HEK293T (cell line): ENCODE measurements at regions not wholly inside any gene's neighbourhood (a gene's known extent, or its start where the extent isn't known, plus 50 kb on each side); places are given as distances from the start of the nearest gene placed in this dataset.

Experiments
- BHLHE40 ChIP-seq: fragments of 450-650 bp; IDR thresholded peaks from 2 replicates; pipeline ENCODE4 v1.6.1; 2016; ENCODE audit warnings: mild to moderate bottlenecking, moderate library complexity, borderline replicate concordance
- CTBP1 ChIP-seq: fragments of 450-650 bp; IDR thresholded peaks from 2 replicates; pipeline ENCODE4 v1.6.1; 2016; ENCODE audit warnings: borderline replicate concordance
- FOXA1 ChIP-seq: fragments of 450-650 bp; IDR thresholded peaks from 2 replicates; pipeline ENCODE4 v1.6.1; 2016; ENCODE audit warnings: mild to moderate bottlenecking
- FOXK2 ChIP-seq: fragments of 450-650 bp; IDR thresholded peaks from 2 replicates; pipeline ENCODE4 v1.6.1; 2016; ENCODE audit warnings: mild to moderate bottlenecking
- FOXM1 ChIP-seq: fragments of 450-650 bp; IDR thresholded peaks from 2 replicates; pipeline ENCODE4 v1.6.1; 2017; ENCODE audit warnings: mild to moderate bottlenecking, borderline replicate concordance
- HDGF ChIP-seq: fragments of 450-650 bp; IDR thresholded peaks from 2 replicates; pipeline ENCODE4 v1.6.1; 2017; ENCODE audit warnings: antibody characterized with exemption, borderline replicate concordance
- L3MBTL2 ChIP-seq: fragments of 450-650 bp; conservative IDR thresholded peaks from 2 replicates; pipeline ENCODE4 v1.6.1; 2016; ENCODE audit warnings: mild to moderate bottlenecking
- SP1 ChIP-seq: fragments of 450-650 bp; IDR thresholded peaks from 2 replicates; pipeline ENCODE4 v1.6.1; 2017
- SUZ12 ChIP-seq: fragments of 450-650 bp; IDR thresholded peaks from 2 replicates; pipeline ENCODE4 v1.6.1; 2016; ENCODE audit warnings: mild to moderate bottlenecking
- TARDBP ChIP-seq: fragments of 450-650 bp; IDR thresholded peaks from 2 replicates; pipeline ENCODE4 v1.6.1; 2016
- ZNF384 ChIP-seq: fragments of 450-650 bp; IDR thresholded peaks from 2 replicates; pipeline ENCODE4 v1.6.1; 2016

DNA sequence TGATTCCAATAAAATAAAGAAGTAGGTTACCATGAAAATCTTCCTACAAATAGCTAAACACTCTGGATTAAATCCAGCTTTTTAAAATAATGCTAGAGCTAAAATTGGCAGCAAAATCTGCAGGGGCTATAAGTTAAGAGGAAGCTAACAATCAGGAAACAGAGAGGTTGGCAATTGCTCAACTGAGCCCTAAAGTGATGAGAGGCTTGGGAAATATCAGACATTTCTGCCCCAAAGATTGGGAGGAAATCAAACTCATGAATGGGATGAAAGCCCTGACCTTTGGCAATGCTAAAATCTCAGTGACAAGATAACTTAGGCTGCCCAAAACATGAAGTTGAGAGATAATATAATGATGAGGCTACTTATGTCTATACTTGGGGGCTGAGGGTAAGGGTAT is 1437.9 kb downstream of the EFNB2 start:
- TF ChIP-seq SP1: no peak
- no peak for TF ChIP-seq BHLHE40
- TF ChIP-seq HDGF: no peak
- no peak for TF ChIP-seq L3MBTL2
- no peak for TF ChIP-seq FOXA1
- no peak for TF ChIP-seq FOXK2
- no peak for TF ChIP-seq TARDBP
- no peak for TF ChIP-seq FOXM1
- no peak for TF ChIP-seq SUZ12
- TF ChIP-seq ZNF384: no peak
- TF ChIP-seq CTBP1: no peak
